ENCODE measurements at regions not wholly inside any gene's neighbourhood (a gene's known extent, or its start where the extent isn't known, plus 50 kb on each side); places are given as distances from the start of the nearest gene placed in this dataset.

DNA sequence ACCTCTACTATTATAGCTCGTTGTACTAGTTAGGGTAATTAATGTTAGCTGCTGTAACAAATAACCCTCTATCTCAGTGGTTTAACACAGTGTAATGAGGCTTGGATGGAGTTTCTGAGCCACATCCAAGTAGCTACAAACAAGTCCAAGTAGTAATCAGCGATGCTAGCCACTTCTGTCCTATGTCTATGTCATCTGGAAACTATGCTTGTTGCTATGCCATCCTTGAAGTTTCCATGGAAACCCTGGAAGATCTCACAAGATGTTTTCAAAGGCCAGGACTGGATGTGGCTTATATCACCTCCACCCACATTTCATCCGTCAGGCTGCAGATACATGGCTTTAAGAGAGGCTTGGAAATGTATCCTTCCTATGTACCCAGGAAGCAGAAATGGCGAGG, 422.1 kb downstream of the AACS start:
- H3K27ac ChIP-seq, result no peak overlapping the region
- TF ChIP-seq, protein P1, sequence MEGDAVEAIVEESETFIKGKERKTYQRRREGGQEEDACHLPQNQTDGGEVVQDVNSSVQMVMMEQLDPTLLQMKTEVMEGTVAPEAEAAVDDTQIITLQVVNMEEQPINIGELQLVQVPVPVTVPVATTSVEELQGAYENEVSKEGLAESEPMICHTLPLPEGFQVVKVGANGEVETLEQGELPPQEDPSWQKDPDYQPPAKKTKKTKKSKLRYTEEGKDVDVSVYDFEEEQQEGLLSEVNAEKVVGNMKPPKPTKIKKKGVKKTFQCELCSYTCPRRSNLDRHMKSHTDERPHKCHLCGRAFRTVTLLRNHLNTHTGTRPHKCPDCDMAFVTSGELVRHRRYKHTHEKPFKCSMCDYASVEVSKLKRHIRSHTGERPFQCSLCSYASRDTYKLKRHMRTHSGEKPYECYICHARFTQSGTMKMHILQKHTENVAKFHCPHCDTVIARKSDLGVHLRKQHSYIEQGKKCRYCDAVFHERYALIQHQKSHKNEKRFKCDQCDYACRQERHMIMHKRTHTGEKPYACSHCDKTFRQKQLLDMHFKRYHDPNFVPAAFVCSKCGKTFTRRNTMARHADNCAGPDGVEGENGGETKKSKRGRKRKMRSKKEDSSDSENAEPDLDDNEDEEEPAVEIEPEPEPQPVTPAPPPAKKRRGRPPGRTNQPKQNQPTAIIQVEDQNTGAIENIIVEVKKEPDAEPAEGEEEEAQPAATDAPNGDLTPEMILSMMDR (conservative IDR thresholded peaks at IDR 0.05), result no peak

DNA sequence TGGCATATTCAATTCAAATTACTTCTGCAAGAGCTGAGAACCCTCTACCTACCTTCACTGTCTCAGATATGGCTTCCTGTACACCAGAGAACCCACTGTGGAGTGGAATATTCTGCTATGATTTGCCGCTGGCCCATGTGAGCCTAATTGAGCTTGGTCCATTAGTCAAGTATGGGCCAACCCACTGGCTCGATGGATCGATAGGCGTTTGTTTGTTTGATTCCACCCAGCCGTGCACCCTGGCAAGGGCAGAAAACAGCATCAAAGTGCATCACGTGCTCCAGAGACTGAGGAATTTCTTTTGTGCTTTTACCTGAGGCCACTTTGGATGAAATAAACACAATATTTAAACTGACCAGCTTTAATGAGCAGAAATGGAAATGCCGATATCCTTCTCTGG, 426.3 kb downstream of the AACS start:
- no peak overlapping the region for H3K27ac ChIP-seq
- TF ChIP-seq, protein P1 (conservative IDR thresholded peaks at IDR 0.05), result no peak

DNA sequence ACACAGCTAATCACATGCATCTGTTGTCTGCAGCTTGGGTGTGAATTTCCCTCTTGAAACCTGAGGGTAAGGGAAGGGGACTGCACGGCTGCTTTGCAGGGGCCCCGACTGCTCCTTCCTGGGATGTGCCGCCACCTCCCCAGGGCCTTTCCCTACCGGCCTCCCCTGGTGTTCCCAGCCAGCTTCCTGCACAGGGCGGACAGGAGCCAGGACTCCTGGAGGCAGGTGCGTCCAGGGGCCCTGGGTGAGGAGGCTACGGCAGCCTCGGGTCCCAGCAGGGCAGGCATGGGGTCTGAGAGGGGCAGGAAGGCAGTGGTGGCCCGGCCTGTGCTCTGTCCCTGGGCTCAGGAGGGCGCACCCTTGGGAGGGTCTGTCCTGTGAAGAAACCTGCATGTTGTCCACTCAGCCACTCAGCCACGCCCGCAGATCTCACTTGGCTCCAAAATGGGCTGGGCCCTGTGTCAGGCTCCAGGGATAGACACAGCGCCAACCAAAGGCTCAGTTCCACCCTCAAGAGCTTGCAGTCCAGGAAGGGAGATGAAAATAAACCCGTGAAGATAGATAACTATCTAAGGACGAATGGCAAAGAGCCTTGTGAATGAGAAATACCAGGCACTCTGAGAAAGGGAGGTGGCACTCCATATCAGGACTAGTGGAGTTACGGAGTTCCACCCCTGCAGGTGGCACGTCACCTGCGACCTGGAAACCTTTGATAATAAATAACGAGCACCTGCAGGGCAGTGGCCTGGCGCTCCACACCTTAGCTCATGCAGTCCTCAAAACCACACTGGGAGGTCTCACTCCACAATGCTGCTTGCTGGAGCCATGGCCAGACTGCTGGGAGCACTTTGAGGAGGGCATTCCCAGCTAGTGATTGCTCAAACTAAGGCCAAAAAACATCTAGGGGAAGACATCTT, 427.4 kb downstream of the AACS start:
- H3K27ac ChIP-seq, result no peak overlapping the region
- TF ChIP-seq, protein P1 (conservative IDR thresholded peaks at IDR 0.05), result no peak

DNA sequence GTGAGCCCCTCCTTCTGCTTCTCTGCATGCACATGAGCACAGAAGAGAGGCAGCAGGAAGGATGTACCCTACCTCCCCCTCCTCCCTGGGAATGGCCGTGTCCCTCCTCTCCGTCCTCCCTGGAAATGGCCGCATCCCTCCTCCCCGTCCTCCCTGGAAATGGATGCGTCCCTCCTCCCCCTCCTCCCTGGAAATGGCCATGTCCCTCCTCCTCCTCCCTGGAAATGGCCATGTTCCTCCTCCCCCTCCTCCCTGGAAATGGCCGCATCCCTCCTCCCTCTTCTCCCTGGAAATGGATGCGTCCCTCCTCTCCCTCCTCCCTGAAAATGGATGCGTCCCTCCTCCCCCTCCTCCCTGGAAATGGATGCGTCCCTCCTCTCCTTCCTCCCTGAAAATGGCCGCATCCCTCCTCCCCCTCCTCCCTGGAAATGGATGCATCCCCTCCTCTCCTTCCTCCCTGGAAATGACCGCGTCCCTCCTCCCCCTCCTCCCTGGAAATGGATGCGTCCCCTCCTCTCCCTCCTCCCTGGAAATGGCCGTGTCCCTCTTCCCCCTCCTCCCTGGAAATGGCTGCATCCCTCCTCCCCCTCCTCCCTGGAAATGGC, 428.6 kb downstream of the AACS start:
- no peak overlapping the region for H3K27ac ChIP-seq
- TF ChIP-seq, protein P1 (conservative IDR thresholded peaks at IDR 0.05), result no peak

DNA sequence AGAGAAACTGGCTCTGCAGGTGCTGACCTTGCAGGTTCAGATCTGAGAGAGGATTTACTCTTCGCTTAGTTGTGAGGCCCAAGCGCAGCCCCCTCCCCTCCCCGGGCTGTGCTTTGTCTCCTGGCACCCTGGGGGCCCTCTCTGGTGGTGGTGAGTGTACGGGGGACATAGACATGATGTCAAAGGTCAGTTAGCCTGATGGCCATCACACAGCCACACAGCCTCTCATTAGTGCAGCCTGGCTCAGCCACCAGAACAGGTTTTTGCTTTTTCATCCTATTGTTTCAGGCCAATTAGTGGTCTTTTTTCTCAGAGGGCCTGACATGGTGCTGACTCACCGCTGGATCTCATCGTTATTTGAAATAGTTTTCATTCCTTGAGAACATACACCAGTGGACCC, 437.9 kb downstream of the AACS start:
- TF ChIP-seq, protein P1 (conservative IDR thresholded peaks at IDR 0.05), result no peak
- H3K27ac ChIP-seq, result no peak overlapping the region

DNA sequence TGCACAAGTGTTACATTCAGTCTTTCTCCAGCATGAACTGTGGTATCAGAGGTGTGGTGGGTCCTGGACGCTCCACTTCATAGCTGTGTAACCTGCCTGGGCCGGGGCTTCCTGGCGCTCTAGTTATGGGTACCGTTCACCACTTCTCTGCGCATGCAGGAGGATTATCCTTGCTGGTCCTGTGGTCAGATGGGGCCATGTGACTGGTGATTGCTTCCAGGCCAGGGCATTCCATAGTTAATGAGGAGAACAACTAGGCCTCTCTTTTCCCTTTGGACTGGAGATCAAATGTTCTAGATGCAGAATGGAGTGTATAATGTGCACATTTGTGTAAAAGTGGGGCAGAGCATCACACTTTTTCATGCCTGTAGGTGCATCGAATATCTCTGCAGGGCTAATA, 444.0 kb downstream of the AACS start:
- TF ChIP-seq, protein P1 (conservative IDR thresholded peaks at IDR 0.05), result no peak
- H3K27ac ChIP-seq, result no peak overlapping the region

DNA sequence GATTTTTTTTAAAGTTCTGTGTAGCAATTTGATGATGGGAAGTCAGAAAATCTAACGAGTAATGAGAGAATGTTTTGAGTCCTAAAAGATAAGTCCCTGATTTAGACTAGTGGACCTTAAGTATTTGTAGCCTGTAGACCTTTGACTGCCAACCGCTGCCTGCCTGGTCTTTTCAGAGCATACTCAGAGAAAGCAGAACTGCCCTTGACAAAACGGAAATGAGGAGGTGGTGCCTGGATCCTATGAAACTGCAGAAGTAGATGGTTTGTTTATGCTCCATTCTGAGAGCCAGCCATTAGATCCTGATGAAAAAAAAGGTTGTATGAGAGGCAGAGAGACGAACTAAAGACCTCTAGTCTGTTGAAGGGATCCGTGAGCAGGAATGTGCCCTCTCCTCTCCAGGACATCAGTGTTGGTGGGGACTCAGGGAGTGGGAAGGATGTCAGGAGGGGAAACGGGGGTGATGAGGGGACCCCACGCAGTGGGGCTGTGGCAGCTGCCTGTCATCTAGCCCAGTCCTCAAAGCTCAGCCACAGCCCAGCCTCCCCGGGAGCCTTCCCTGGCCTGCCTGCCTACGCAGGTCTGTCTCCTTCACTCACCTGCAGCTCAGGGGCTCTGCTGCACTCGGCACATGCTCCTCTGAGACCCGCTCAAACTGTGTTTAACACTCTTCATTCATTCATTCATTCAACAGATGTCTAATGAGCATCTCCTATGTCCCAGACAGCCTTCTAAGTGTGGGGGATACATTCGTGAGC, 447.5 kb downstream of the AACS start:
- TF ChIP-seq, protein P1 (conservative IDR thresholded peaks at IDR 0.05), result no peak

More for the DNA sequence above, 447.5 kb downstream of the AACS start:
- no peak overlapping the region for H3K27ac ChIP-seq

Data from VCaP (cell line).